ENCODE measurements at regions not wholly inside any gene's neighbourhood (a gene's known extent, or its start where the extent isn't known, plus 50 kb on each side); places are given as distances from the start of the nearest gene placed in this dataset.
"Not testable (repeated sequence)": the region's sequence is repeated elsewhere in the genome, so short reads cannot be mapped to it uniquely, and the experiment has no call there.

GRCh38 chr14:44385906-44386305 is 121.2 kb downstream of the FSCB start:
- no peak for DNase-seq

- DNase-seq: not testable (repeated sequence)
Observed at GRCh38 chr14:44385296-44385695, 121.8 kb downstream of the FSCB start.

GRCh38 chr14:44384601-44385293 is 122.3 kb downstream of the FSCB start:
- not testable (repeated sequence) for DNase-seq

DNA sequence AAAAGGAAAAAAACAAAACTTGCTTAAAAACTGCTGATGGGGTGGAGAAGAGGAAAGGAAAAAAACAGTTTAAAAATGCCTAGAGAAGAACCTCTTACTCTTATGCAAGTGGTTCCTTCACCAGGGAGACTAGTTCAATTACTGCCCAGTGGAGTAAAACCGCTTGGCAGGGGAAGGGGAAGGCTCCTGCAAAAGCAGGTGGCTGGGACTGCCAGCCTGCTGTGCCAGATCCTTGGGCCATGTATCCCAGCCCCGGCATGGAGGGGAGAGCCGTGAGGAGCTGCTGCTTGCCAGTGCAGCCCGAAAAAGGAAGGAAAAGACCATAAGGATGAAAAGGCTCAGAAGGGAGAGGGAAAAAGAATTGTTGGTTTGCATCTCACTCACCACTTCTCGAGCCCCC is 123.0 kb downstream of the FSCB start:
- no peak for DNase-seq

- DNase-seq: no peak
Observed at GRCh38 chr14:44383636-44384035, 123.4 kb downstream of the FSCB start.

DNA sequence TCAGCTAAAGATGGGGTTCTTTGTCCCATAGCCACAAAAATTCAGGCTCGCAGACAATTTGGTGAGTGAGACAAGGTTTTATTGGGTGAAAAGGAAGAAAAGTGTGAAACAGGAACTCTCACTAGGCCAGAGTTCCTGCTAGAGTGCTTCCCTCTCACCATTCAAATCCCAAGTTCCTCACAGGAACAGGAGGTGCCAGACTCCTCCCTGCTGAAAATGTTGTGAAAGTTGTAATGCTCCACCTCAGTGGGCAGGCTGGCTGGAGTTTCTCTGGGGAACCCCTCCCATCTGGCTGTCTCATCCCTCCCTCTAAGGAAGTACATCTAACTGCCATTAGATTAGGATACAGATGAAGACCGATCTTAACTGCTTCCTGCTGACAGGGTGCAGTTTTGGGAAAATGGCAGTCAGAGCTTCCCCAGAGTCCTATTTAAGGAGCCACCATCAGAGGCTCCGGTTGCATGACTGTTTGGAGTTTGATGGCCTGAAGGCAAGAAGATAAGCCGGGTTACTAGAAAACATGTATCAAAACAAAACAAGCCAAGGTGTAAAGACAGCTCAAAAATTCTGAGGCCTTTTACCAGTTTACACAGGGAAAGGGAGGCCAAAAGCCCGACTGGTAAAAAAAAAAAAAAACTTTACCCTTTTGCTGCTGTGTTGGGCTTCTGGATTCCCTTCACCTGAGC is 127.6 kb downstream of the FSCB start:
- no peak for DNase-seq

DNA sequence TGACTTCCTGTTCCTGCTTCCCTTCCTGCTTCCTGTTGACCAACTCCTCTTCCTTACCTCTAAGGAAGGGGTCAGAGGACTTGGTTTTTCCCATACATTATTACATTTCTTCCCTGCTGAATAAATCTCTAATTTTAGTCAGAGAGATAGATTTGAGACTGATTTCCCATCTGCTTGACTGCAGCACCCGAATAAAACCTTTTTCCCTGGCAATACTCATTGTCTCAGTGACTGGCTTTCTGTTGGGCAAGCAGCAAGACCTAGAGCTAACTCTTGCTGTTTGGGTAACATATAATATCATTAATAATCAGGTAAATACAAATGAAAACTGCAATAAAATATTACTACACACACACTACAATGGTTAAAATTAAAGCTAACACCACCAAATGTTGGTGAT is 132.2 kb downstream of the FSCB start:
- DNase-seq: no peak

GRCh38 chr14:44372807-44373489 is 134.1 kb downstream of the FSCB start:
- no peak for DNase-seq

DNA sequence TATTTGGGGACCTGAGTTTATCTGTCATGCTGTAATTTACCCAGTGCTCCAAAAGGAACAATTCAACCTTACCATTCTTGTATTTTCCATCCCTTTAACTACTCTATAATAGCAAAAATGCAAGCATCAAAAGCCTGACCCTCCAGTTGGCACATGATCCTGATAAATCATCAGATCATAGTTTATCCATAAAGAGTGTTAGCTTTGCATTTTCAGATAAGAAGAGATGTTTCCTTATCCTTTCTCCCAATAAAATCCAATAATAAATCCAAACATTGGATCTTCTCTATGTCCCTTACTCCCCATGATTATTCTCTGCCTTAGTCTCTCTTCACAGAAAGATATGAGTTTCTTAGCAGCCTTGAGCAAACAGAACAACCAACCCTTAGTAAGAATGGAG is 134.9 kb downstream of the FSCB start:
- DNase-seq: no peak

DNA sequence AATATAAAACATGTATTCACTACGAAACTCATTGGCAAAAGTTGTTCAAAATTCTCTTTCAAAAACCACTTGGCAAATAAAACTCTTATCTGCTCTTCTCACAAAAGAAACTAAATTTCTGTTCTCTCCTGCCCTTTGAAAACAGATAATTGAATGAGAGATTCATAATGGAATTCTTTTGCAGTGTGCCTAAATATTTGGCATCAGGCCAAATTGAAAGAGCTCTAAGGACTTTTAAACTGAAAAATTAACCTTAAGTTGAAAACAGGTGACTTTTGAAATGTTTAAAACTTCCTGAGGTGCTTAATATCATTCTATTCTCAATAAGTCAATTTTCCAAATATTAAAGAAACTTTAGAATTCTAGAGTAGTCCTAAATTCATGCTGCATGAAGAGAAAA is 136.4 kb downstream of the FSCB start:
- no peak for DNase-seq

- DNase-seq: no peak
Observed at GRCh38 chr14:44369401-44370123, 137.5 kb downstream of the FSCB start.

DNA sequence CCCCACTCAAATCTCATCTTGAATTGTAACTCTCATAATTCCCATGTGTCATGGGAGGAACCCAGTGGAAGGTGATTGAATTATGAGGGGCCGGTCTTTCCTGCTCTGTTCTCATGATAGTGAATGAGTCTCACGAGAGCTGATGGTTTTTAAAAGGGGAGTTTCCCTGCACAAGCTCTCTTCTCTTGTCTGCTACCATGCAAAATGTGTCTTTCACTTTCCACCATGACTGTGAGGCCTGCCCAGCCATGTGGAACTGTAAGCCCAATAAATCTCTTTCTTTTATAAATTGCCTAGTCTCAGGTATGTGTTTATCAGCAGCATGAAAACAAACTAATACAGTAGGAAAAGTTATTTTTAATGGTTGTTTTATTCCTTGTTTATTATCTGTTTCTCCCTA is 146.0 kb downstream of the FSCB start:
- DNase-seq: no peak

GRCh38 chr14:44353805-44354204 is 153.3 kb downstream of the FSCB start:
- DNase-seq: no peak

DNA sequence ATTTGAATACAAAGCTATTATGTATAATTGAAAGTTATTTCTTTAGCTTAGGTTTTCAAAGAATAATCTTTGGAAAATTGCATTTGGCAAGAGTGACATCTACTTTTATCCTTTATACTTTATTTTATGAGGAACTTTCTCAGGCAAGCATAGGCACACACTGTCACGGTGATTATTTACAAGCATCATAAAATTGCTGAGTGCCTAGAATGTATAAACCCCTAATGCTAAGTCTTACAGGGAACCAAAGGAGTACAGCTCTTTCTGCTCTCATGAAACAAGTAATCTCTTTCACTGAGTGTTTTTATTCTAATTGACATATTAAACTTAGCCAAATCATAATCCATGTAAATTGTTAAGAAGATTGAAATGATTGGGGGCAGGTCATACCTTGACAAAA is 154.9 kb downstream of the FSCB start:
- no peak for DNase-seq

GRCh38 chr14:44347316-44347715 is 159.8 kb downstream of the FSCB start:
- no peak for DNase-seq

DNA sequence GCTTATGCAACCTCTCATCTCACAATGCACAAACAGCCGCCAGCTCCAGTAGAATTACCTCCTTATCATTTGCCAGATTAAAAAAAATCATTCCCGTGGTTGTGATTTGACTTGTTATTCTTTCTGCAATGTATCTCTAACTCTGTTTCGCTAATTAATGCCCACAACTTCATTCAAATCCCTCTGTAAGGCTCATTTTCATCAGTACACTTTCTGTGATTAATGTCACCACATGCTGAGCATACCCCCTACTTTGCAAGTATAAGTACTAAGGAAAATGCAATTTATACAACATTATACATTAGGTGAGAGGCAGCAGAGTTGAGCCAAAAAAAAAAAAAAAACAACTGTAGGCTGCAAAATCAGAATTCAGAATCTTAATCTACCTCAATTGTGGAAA is 166.0 kb downstream of the FSCB start:
- no peak for DNase-seq

- DNase-seq: no peak
Observed at GRCh38 chr14:44339862-44340261, 167.2 kb downstream of the FSCB start.

DNA sequence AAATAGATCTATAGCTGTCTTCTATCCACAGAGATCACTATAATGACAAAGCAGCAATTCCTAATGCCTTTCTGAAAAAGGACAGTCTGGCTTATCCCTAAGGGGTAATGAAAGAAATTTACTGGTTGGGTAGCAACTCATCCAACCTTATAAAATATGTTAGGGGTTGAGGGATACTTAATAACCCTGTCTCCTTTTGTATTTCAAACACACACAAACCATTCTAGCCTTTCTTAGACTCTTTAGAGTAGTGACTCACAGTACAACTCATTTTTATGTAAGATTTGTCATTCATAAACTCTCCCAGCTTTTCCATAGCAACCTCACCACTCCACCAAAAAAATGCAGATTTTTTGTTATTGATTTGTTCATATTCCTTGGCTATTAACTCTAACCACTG is 167.9 kb downstream of the FSCB start:
- no peak for DNase-seq

DNA sequence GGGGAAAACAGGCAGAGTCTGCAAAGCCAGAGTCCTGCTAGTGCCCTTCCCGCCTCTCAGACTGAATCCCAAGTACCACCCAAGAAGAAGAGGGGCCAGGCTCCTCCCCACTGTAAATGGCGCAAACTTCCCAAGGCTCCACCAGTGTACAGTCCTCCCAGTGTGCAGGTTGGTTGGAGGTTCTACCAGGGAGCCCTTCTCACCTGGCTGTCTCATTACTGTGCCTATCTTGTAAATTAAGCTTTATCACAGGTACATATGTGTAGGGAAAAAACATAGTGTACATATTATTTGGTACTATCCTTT is 189.7 kb downstream of the FSCB start:
- no peak for DNase-seq

- no peak for DNase-seq
Observed at GRCh38 chr14:44316647-44317440, 190.2 kb downstream of the FSCB start.

DNA sequence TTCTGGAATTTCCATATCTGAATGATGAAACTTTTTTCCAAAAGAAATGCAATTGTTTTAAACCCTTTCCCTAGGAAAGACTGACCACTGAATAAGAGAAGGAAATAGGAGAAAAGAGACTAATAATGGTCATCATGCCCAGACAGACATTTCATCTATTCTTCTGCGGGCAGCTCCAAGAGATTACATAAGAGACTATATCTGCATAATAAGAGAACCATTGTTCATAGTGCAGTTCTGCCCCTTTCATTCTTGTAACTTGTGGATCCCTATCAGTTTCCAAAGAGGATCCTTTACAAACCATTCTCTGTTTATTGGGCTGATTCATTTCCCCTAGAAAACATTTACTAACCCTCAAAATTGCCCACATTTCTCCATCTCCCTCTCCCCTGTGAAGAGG is 197.8 kb downstream of the FSCB start:
- no peak for DNase-seq

DNA sequence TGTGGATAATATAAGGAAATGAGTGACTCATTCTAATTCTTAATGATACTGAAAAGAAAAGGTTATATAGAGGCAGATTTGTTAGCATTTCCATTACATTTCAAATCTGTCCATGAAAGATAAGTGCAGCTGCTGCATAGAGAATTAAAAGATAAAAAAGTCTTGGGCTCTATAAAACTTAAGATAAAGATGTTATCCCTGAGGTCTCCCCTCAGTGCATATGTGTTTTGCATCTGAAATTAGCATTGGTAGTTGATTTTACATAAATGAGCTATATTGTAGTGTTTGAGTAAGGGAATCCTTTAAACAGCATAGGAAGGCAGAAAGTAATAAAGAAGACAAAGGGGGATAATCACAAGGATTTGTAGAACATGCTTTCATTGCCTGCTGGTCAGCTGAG is 206.2 kb downstream of the FSCB start:
- no peak for DNase-seq

Data from right kidney (tissue), 1 donor.